K562 (cell line): ENCODE measurements at regions not wholly inside any gene's neighbourhood (a gene's known extent, or its start where the extent isn't known, plus 50 kb on each side); places are given as distances from the start of the nearest gene placed in this dataset.

ENCODE experiments used
- ATAC-seq: fragments of 200-7000 bp; cut with Tn5 transposase; 3 replicates; pipeline ENCODE4 v1.9.1; 2020; ENCODE audit warnings: moderate library complexity
- BruUV-seq: library from RNA; stranded (reverse); fragments of 400-500 nt; replicated peaks from 2 replicates; lab custom pipeline; 2021; lab: Mats Ljungman, UMichigan
- CTCF ChIA-PET: fragments of 300-600 bp; formaldehyde crosslinking; extraction: SDS; loops from one replicate; lab custom pipeline; 2021; ENCODE audit warnings: low intra/inter-chr PET ratio; lab: Yijun Ruan, JAX
- POLR2A ChIA-PET: fragments of 300-600, 350-650 bp; sonication (Branson Sonifier 250); formaldehyde crosslinking; extraction: SDS; loops from one replicate; lab custom pipeline; 2021; ENCODE audit warnings: antibody characterized with exemption, inconsistent platforms; lab: Yijun Ruan, JAX
- DNase-seq, 4 experiments: peaks; one replicate each; pipeline versions ENCODE4 v3.0.0 to v3.0.0-alpha.2; 2011 to 2018; ENCODE audit warnings: low spot score in 3 of 4, mixed read lengths in 3 of 4; ENCODE audit errors: extremely low read depth in 1 of 4
- FAIRE-seq: peaks from 2 replicates; lab custom pipeline; 2011; peaks lifted over from hg19 to GRCh38; lab: Jason Lieb, UNC
- H2AFZ ChIP-seq: 2 replicates; pipeline ENCODE4 v1.6.0; 2011; ENCODE audit warnings: low read depth, low read length, control low read depth, inconsistent platforms
- H3K27ac ChIP-seq: fragments of 200-600 bp; 3 replicates; pipeline ENCODE4 v1.8.0; 2011; ENCODE audit warnings: low read depth, mild to moderate bottlenecking, control low read depth, inconsistent platforms, low read length, moderate library complexity, mixed read lengths; ENCODE audit errors: extremely low read depth
- H3K27me3 ChIP-seq, 2 experiments: fragments of 300-600 bp in 1 of 2; 2 replicates in 1 of 2; 3 replicates in 1 of 2; pipeline versions ENCODE4 v1.6.0 to v1.8.0; 2011; ENCODE audit warnings: inconsistent platforms in 2 of 2, low read length in 2 of 2, mild to moderate bottlenecking in 1 of 2, mixed read lengths in 1 of 2, moderate library complexity in 1 of 2; ENCODE audit not compliant: control insufficient read depth in 2 of 2, insufficient read depth in 2 of 2
- H3K36me3 ChIP-seq: fragments of 300-600 bp; 3 replicates; pipeline ENCODE4 v1.8.0; 2011; ENCODE audit warnings: mild to moderate bottlenecking, low read length, inconsistent platforms; ENCODE audit not compliant: control insufficient read depth, insufficient read depth
- H3K4me1 ChIP-seq, 2 experiments: fragments of 200-600 bp in 1 of 2; replicated peaks in 1 of 2; 2 replicates in 1 of 2; 3 replicates in 1 of 2; pipeline versions ENCODE4 v1.5.1 to v1.8.0; 2011; ENCODE audit warnings: inconsistent platforms in 2 of 2, low read length in 2 of 2, mild to moderate bottlenecking in 1 of 2, mixed read lengths in 1 of 2, moderate library complexity in 1 of 2; ENCODE audit not compliant: control insufficient read depth in 2 of 2, insufficient read depth in 2 of 2
- H3K4me2 ChIP-seq: 2 replicates; pipeline ENCODE4 v1.6.1; 2011; ENCODE audit warnings: low read length, control low read depth, inconsistent platforms, mixed read lengths; ENCODE audit not compliant: insufficient read depth
- H3K4me3 ChIP-seq: fragments of 200-600 bp; sonication (generic), shearing (Covaris generic); 2 replicates; pipeline ENCODE4 v1.5.1; 2016; ENCODE audit warnings: control low read depth, inconsistent platforms
- H3K79me2 ChIP-seq: fragments of 200-600 bp; 3 replicates; pipeline ENCODE4 v1.8.0; 2011; ENCODE audit warnings: low read length, inconsistent platforms; ENCODE audit not compliant: control insufficient read depth, insufficient read depth
- H3K9ac ChIP-seq, 2 experiments: 2 replicates each; pipeline versions ENCODE4 v1.6.0 to v1.6.1; 2011; ENCODE audit warnings: low read depth in 2 of 2, low read length in 2 of 2, control low read depth in 1 of 2, inconsistent platforms in 1 of 2, mild to moderate bottlenecking in 1 of 2, mixed read lengths in 1 of 2; ENCODE audit not compliant: insufficient read depth in 1 of 2
- H3K9me1 ChIP-seq: one replicate; pipeline ENCODE4 v1.6.0; 2011; ENCODE audit warnings: inconsistent platforms, mild to moderate bottlenecking, low read length, moderate library complexity; ENCODE audit not compliant: control insufficient read depth, insufficient read depth
- H3K9me3 ChIP-seq: replicated peaks from 2 replicates; pipeline ENCODE4 v1.5.1; 2011; ENCODE audit warnings: low read depth, low read length, inconsistent platforms; ENCODE audit not compliant: control insufficient read depth, insufficient read depth
- H4K20me1 ChIP-seq: replicated peaks from 2 replicates; pipeline ENCODE4 v1.6.1; 2011; ENCODE audit warnings: low read length, inconsistent platforms, mixed read lengths; ENCODE audit not compliant: control insufficient read depth, insufficient read depth
- E2F3 ChIP-seq: fragments of 250-450 bp; sonication (Bioruptor Pico); IDR thresholded peaks from 2 replicates; pipeline ENCODE4 v1.4.0; 2020; ENCODE audit warnings: mild to moderate bottlenecking
- ESRRA ChIP-seq: fragments of 450-650 bp; IDR thresholded peaks from 2 replicates; pipeline ENCODE4 v1.6.1; 2014; ENCODE audit warnings: low read depth, mild to moderate bottlenecking, moderate library complexity, borderline replicate concordance
- FOXM1 ChIP-seq, 2 experiments: fragments of 450-650 bp in 1 of 2; sonication (generic) in 1 of 2; formaldehyde crosslinking in 1 of 2; IDR thresholded peaks; 2 replicates each; pipeline versions ENCODE4 v1.6.1 to v1.9.0; 2017 to 2022; ENCODE audit warnings: low read depth in 2 of 2, mild to moderate bottlenecking in 2 of 2, missing genetic modification reagents in 1 of 2, moderate library complexity in 1 of 2
- HLTF ChIP-seq: fragments of 450-650 bp; IDR thresholded peaks from 2 replicates; pipeline ENCODE4 v1.6.1; 2016
- MTA2 ChIP-seq: fragments of 450-650 bp; IDR thresholded peaks from 2 replicates; pipeline ENCODE4 v1.6.1; 2016; ENCODE audit warnings: low read depth
- TGIF2 ChIP-seq: sonication (generic); formaldehyde crosslinking; IDR thresholded peaks from 2 replicates; pipeline ENCODE4 v1.8.1; 2022; ENCODE audit warnings: mild to moderate bottlenecking, missing genetic modification reagents, moderate library complexity
- ZNF212 ChIP-seq: fragments of 450-650 bp; formaldehyde crosslinking; IDR thresholded peaks from 2 replicates; pipeline ENCODE4 v1.4.0; 2020; ENCODE audit warnings: mild to moderate bottlenecking
- ZNF518B ChIP-seq: fragments of 250-450 bp; sonication (Bioruptor Pico); IDR thresholded peaks from 2 replicates; pipeline ENCODE4 v1.5.0; 2021; ENCODE audit warnings: mild to moderate bottlenecking, moderate library complexity
- ZNF655 ChIP-seq: fragments of 250-450 bp; sonication (Bioruptor Pico); IDR thresholded peaks from 2 replicates; pipeline ENCODE4 v1.5.0; 2021
- WGBS: fragments of 100-300 bp; shearing (Covaris generic); methylation state at CpG from one replicate; pipeline ENCODE4 v1.1.6; 2016; ENCODE audit warnings: low coverage, mixed read lengths; ENCODE audit not compliant: insufficient coverage; ENCODE audit errors: missing lambda C conversion rate; 5-methylcytosine and 5-hydroxymethylcytosine counted together
- in situ Hi-C: fragments of 300-500 bp; cut with MboI; formaldehyde crosslinking; loops from 4 replicates; pipeline ENCODE4 v1.15.0; 2018; ENCODE audit warnings: inconsistent platforms, mixed read lengths
- intact Hi-C: fragments of 100-400 bp; cut with micrococcal nuclease; formaldehyde crosslinking; loops from 2 replicates; pipeline ENCODE4 v1.14.2; 2022
- TF ChIP-seq, protein P1 (sequence below): sonication (generic); formaldehyde crosslinking; IDR thresholded peaks from 2 replicates; pipeline ENCODE4 v1.9.0; 2022; ENCODE audit warnings: mild to moderate bottlenecking, missing genetic modification reagents
- TF ChIP-seq, protein P2 (sequence below): fragments of 450-650 bp; conservative IDR thresholded peaks from 2 replicates; pipeline ENCODE4 v1.6.1; 2016; ENCODE audit warnings: missing genetic modification characterization, low read depth, mild to moderate bottlenecking, missing compliant biosample characterization, moderate library complexity

GRCh38 chr5:164470312-164470711, 964.9 kb downstream of the MAT2B start (continued):
- TF ChIP-seq ESRRA (no peak), TGIF2 (no peak)
- TF ChIP-seq, protein P1, sequence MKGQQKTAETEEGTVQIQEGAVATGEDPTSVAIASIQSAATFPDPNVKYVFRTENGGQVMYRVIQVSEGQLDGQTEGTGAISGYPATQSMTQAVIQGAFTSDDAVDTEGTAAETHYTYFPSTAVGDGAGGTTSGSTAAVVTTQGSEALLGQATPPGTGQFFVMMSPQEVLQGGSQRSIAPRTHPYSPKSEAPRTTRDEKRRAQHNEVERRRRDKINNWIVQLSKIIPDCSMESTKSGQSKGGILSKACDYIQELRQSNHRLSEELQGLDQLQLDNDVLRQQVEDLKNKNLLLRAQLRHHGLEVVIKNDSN (CRISPR knock-in tag), result no peak

GRCh38 chr5:164472165-164472564, 966.7 kb downstream of the MAT2B start:
- Histone ChIP-seq H3K79me2 (no peaks in the 10 kb centered on the region), H3K4me2 (no peak overlapping the region), H3K9me1 (no peaks in the 10 kb centered on the region), H3K36me3 (no peaks in the 10 kb centered on the region), H3K27ac (no peak overlapping the region), H3K9me3 (no peaks in the 10 kb centered on the region), H3K9ac (no peak overlapping the region), H3K27me3 (no peaks in the 10 kb centered on the region), H3K4me3 (no peak overlapping the region), H3K4me1 (no peaks in the 10 kb centered on the region), H2AFZ (no peak overlapping the region), H4K20me1 (no peaks in the 10 kb centered on the region)
- ATAC-seq, result no peak
- intact Hi-C loops (no loop called here), in situ Hi-C loops (no loop called here)
- BruUV-seq, result no TSS peak
- CTCF ChIA-PET, result no interaction called here
- FAIRE-seq, result no peak
- DNase-seq, result no peak
- WGBS, result 15% methylated on average over 1 of the region's 1 CpG
- POLR2A ChIA-PET, result no interaction called here
- TF ChIP-seq ZNF655 (CRISPR knock-in tag) (no peak), FOXM1 (IDR thresholded peaks at IDR 0.05; ENCODE audit: low read depth) (no peak), FOXM1 (CRISPR knock-in tag; IDR thresholded peaks at IDR 0.05; ENCODE audit: low read depth) (no peak), ZNF212 (CRISPR knock-in tag) (no peak), HLTF (no peak), E2F3 (CRISPR knock-in tag) (no peak), ZNF518B (CRISPR knock-in tag) (no peak), MTA2 (no peak)
- TF ChIP-seq, protein P2, sequence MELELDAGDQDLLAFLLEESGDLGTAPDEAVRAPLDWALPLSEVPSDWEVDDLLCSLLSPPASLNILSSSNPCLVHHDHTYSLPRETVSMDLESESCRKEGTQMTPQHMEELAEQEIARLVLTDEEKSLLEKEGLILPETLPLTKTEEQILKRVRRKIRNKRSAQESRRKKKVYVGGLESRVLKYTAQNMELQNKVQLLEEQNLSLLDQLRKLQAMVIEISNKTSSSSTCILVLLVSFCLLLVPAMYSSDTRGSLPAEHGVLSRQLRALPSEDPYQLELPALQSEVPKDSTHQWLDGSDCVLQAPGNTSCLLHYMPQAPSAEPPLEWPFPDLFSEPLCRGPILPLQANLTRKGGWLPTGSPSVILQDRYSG, result no peak
